DND-41 (cell line): ENCODE measurements at regions not wholly inside any gene's neighbourhood (a gene's known extent, or its start where the extent isn't known, plus 50 kb on each side); places are given as distances from the start of the nearest gene placed in this dataset.

Experiments used
- ATAC-seq: fragments of 200-7000 bp; cut with Tn5 transposase; 3 replicates; pipeline ENCODE4 v1.9.1; 2021; ENCODE audit warnings: low read depth; ENCODE audit not compliant: insufficient read depth
- DNase-seq: peaks from one replicate; pipeline ENCODE4 v3.0.0-alpha.2; 2020
- H2AFZ ChIP-seq: 2 replicates; pipeline ENCODE4 v1.6.0; 2012; ENCODE audit warnings: low read depth, low read length
- H3K27ac ChIP-seq: 2 replicates; pipeline ENCODE4 v1.5.1; 2012; ENCODE audit warnings: low read length, inconsistent platforms
- H3K27me3 ChIP-seq: fragments of 200-600 bp; sonication (generic); 2 replicates; pipeline ENCODE4 v1.6.0; 2012; ENCODE audit warnings: low read length, mild to moderate bottlenecking, inconsistent platforms; ENCODE audit not compliant: insufficient read depth, poor library complexity
- H3K36me3 ChIP-seq: 2 replicates; pipeline ENCODE4 v1.5.1; 2012; ENCODE audit warnings: low read length, inconsistent platforms; ENCODE audit not compliant: insufficient read depth
- H3K4me1 ChIP-seq: 2 replicates; pipeline ENCODE4 v1.5.1; 2012; ENCODE audit warnings: mild to moderate bottlenecking, low read length; ENCODE audit not compliant: insufficient read depth
- H3K4me2 ChIP-seq: 2 replicates; pipeline ENCODE4 v1.6.0; 2012; ENCODE audit warnings: mild to moderate bottlenecking, moderate library complexity, low read length, inconsistent platforms; ENCODE audit not compliant: insufficient read depth
- H3K4me3 ChIP-seq, 2 experiments: fragments of 200-600 bp in 1 of 2; shearing (Covaris generic) in 1 of 2; 2 replicates each; pipeline ENCODE4 v1.5.1; 2012 to 2016; ENCODE audit warnings: inconsistent platforms in 2 of 2, low read length in 2 of 2, mild to moderate bottlenecking in 2 of 2, low read depth in 1 of 2, moderate library complexity in 1 of 2
- H3K79me2 ChIP-seq: 2 replicates; pipeline ENCODE4 v1.6.0; 2012; ENCODE audit warnings: low read length, inconsistent platforms; ENCODE audit not compliant: insufficient read depth
- H3K9ac ChIP-seq: 2 replicates; pipeline ENCODE4 v1.6.0; 2012; ENCODE audit warnings: low read depth, mild to moderate bottlenecking, inconsistent platforms, low read length, moderate library complexity
- H3K9me3 ChIP-seq: 2 replicates; pipeline ENCODE4 v1.5.1; 2012; ENCODE audit warnings: low read length, moderate library complexity, mild to moderate bottlenecking, inconsistent platforms; ENCODE audit not compliant: insufficient read depth, severe bottlenecking
- H4K20me1 ChIP-seq: 2 replicates; pipeline ENCODE4 v1.6.0; 2012; ENCODE audit warnings: low read length; ENCODE audit not compliant: insufficient read depth
- CTCF ChIP-seq: IDR thresholded peaks from 2 replicates; pipeline ENCODE4 v1.5.1; 2012; ENCODE audit warnings: borderline replicate concordance, low read length, moderate library complexity, mild to moderate bottlenecking; ENCODE audit not compliant: poor library complexity, severe bottlenecking; ENCODE audit errors: extremely low read depth
- EZH2 ChIP-seq: IDR thresholded peaks from 3 replicates; pipeline ENCODE4 v1.6.1; 2012; ENCODE audit warnings: borderline replicate concordance, low read depth, mild to moderate bottlenecking, moderate library complexity, low read length, inconsistent platforms; ENCODE audit not compliant: severe bottlenecking

- DNase-seq = no peak
- no peaks in the 10 kb centered on the region for H3K4me1 ChIP-seq
- no peak for ATAC-seq
- H4K20me1 ChIP-seq = no peaks in the 10 kb centered on the region
- H3K36me3 ChIP-seq = no peaks in the 10 kb centered on the region
- H2AFZ ChIP-seq = no peak overlapping the region
- no peaks in the 10 kb centered on the region for H3K79me2 ChIP-seq
- H3K27ac ChIP-seq = no peak overlapping the region
- TF ChIP-seq CTCF (no peak), EZH2 (no peak)
- H3K4me2 ChIP-seq = no peak overlapping the region
- H3K4me3 ChIP-seq = no peak overlapping the region
- no peak overlapping the region for H3K9ac ChIP-seq
- H3K27me3 ChIP-seq = peaks cover 6% of the 10 kb centered on the region
- no peaks in the 10 kb centered on the region for H3K9me3 ChIP-seq
Observed at GRCh38 chr12:3996322-3996721, 123.1 kb upstream of the PARP11 start.

- no peaks in the 10 kb centered on the region for H3K79me2 ChIP-seq
- H3K4me1 ChIP-seq = no peaks in the 10 kb centered on the region
- no peak for TF ChIP-seq CTCF
- no peak for TF ChIP-seq EZH2
- ATAC-seq = no peak
- H3K27me3 ChIP-seq = peaks cover 6% of the 10 kb centered on the region
- H2AFZ ChIP-seq = no peak overlapping the region
- DNase-seq = no peak
- no peaks in the 10 kb centered on the region for H4K20me1 ChIP-seq
- H3K9me3 ChIP-seq = no peaks in the 10 kb centered on the region
- no peak overlapping the region for H3K4me3 ChIP-seq
- no peak overlapping the region for H3K27ac ChIP-seq
- H3K36me3 ChIP-seq = no peaks in the 10 kb centered on the region
- no peak overlapping the region for H3K9ac ChIP-seq
- no peak overlapping the region for H3K4me2 ChIP-seq
Observed at GRCh38 chr12:3995306-3995705, 122.1 kb upstream of the PARP11 start.

GRCh38 chr12:3994500-3994899, 121.3 kb upstream of the PARP11 start:
- no peak overlapping the region for H2AFZ ChIP-seq
- ATAC-seq (no peak), DNase-seq (no peak)
- no peak overlapping the region for H3K9ac ChIP-seq
- TF ChIP-seq CTCF (no peak), EZH2 (no peak)
- H3K36me3 ChIP-seq = no peaks in the 10 kb centered on the region
- no peaks in the 10 kb centered on the region for H3K9me3 ChIP-seq
- no peaks in the 10 kb centered on the region for H3K4me1 ChIP-seq
- H3K4me2 ChIP-seq = no peak overlapping the region
- H3K79me2 ChIP-seq = no peaks in the 10 kb centered on the region
- no peaks in the 10 kb centered on the region for H4K20me1 ChIP-seq
- no peak overlapping the region for H3K27ac ChIP-seq
- peaks cover 6% of the 10 kb centered on the region for H3K27me3 ChIP-seq
- H3K4me3 ChIP-seq = no peak overlapping the region

GRCh38 chr12:3992945-3993344, 119.7 kb upstream of the PARP11 start:
- Histone ChIP-seq H3K36me3 (no peaks in the 10 kb centered on the region), H3K4me2 (no peak overlapping the region), H3K4me3 (no peak overlapping the region), H3K27me3 (peaks cover 10% of the 10 kb centered on the region), H4K20me1 (no peaks in the 10 kb centered on the region), H3K79me2 (no peaks in the 10 kb centered on the region), H3K9me3 (no peaks in the 10 kb centered on the region), H2AFZ (no peak overlapping the region), H3K4me1 (no peaks in the 10 kb centered on the region), H3K9ac (no peak overlapping the region), H3K27ac (no peak overlapping the region)
- ATAC-seq (no peak), DNase-seq (no peak)
- TF ChIP-seq CTCF = no peak
- no peak for TF ChIP-seq EZH2
